Spleen (tissue), 7 donors: ENCODE measurements at regions not wholly inside any gene's neighbourhood (a gene's known extent, or its start where the extent isn't known, plus 50 kb on each side); places are given as distances from the start of the nearest gene placed in this dataset.

ENCODE experiments used
- POLR2A ChIP-seq, 3 donors: fragments of 450-650 bp; IDR thresholded peaks; one replicate each; pipeline ENCODE4 v1.5.1; 2017; ENCODE audit warnings: antibody characterized with exemption in 3 of 3, mild to moderate bottlenecking in 1 of 3
- POLR2AphosphoS5 ChIP-seq, 3 donors: sonication (generic); formaldehyde crosslinking; IDR thresholded peaks; one replicate each; pipeline ENCODE4 v1.5.1; 2017; ENCODE audit warnings: antibody characterized with exemption in 3 of 3
- TF ChIP-seq, protein P1 (sequence below), 11 experiments: fragments of 200-600 bp in 7 of 11; fragments of 450-650 bp in 4 of 11; sonication (generic) in 4 of 11; IDR thresholded peaks in 8 of 11; conservative IDR thresholded peaks in 3 of 11; 1 replicate in 7 of 11; 2 replicates in 4 of 11; pipeline versions ENCODE4 v1.4.0 to v1.8.0; 2016 to 2021; ENCODE audit warnings: antibody characterized with exemption in 11 of 11, inconsistent platforms in 4 of 11, mild to moderate bottlenecking in 1 of 11
- donor health status: DM: no; HTN: no; CAD: no; lungs with moderate emphysema.
- donor health status: DM: no; HTN: no; CAD: no.
- donor health status: DM: no; HTN: no; CAD: no.

DNA sequence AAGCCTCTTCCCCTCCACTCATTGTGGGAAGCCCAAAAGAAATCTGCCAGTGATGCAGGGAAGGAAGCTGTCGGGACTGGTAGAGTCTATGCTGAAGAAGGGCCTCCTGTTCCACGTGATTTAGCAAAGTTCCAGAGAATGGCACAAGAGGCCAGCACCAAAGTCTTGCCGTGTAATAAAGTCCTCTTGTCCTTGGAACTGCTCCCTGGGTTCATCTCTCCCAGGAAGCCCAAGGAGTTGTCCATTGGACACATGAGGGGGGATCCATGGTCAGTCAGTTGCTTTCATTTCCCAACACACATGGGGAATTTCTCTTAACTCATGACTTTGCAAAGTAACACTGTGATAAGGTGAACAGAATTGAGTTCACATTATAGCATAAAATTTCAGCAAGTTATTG is 116.1 kb upstream of the RAB4A start:
- TF ChIP-seq, protein P1, sequence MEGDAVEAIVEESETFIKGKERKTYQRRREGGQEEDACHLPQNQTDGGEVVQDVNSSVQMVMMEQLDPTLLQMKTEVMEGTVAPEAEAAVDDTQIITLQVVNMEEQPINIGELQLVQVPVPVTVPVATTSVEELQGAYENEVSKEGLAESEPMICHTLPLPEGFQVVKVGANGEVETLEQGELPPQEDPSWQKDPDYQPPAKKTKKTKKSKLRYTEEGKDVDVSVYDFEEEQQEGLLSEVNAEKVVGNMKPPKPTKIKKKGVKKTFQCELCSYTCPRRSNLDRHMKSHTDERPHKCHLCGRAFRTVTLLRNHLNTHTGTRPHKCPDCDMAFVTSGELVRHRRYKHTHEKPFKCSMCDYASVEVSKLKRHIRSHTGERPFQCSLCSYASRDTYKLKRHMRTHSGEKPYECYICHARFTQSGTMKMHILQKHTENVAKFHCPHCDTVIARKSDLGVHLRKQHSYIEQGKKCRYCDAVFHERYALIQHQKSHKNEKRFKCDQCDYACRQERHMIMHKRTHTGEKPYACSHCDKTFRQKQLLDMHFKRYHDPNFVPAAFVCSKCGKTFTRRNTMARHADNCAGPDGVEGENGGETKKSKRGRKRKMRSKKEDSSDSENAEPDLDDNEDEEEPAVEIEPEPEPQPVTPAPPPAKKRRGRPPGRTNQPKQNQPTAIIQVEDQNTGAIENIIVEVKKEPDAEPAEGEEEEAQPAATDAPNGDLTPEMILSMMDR (IDR thresholded peaks at IDR 0.05 in 8 of 11, conservative IDR thresholded peaks at IDR 0.05 in 3 of 11): no peak
- TF ChIP-seq POLR2A (IDR thresholded peaks at IDR 0.05): no peak
- TF ChIP-seq POLR2AphosphoS5 (IDR thresholded peaks at IDR 0.05): no peak
